ENCODE measurements at regions not wholly inside any gene's neighbourhood (a gene's known extent, or its start where the extent isn't known, plus 50 kb on each side); places are given as distances from the start of the nearest gene placed in this dataset.

- no peak overlapping the region for H2BK12ac ChIP-seq (ENCODE audit: insufficient read length, low read depth, low read length)
- no peak overlapping the region for H4K8ac ChIP-seq (replicated peaks; ENCODE audit: insufficient read length, low read depth, low read length)
- H2AFZ ChIP-seq (ENCODE audit: low read length): no peak overlapping the region
- Mint-ChIP-seq H3K27me3 (ENCODE audit: low read depth) (no peaks in the 10 kb centered on the region), H3K4me1 (no peaks in the 10 kb centered on the region), H3K9me3 (peaks cover 6% of the 10 kb centered on the region in 2 experiments), H3K36me3 (ENCODE audit: insufficient read depth in 1 of 3, low read depth in 3 of 3) (peaks cover 0 to 6% (median 2%) of the 10 kb centered on the region in 3 experiments; a peak in 3 of 7 replicates), H3K27ac (no peak overlapping the region), H3K4me3 (no peak overlapping the region)
- H3K79me2 ChIP-seq (ENCODE audit: insufficient read depth, low read length): no peaks in the 10 kb centered on the region
- no peak overlapping the region for H3K18ac ChIP-seq (ENCODE audit: insufficient read length, low read depth, low read length)
- no peak overlapping the region for H3T11ph ChIP-seq (ENCODE audit: low read length)
- H4K5ac ChIP-seq (ENCODE audit: insufficient read length, low read depth, low read length): no peak overlapping the region
- H4K91ac ChIP-seq (ENCODE audit: insufficient read length, low read depth, low read length): no peak overlapping the region
- no peak overlapping the region for H3K14ac ChIP-seq (ENCODE audit: insufficient read depth, low read length)
- no peaks in the 10 kb centered on the region for H3K79me1 ChIP-seq (ENCODE audit: insufficient read depth, low read depth, low read length, poor library complexity, severe bottlenecking)
- DNase-seq: no peak
- no peak overlapping the region for H3K4me2 ChIP-seq (ENCODE audit: insufficient read depth, insufficient read length, low read length)
- H3K4me1 ChIP-seq (ENCODE audit: insufficient read depth, low read length): no peaks in the 10 kb centered on the region
- no peaks in the 10 kb centered on the region for H3K9me3 ChIP-seq (ENCODE audit: control insufficient read depth, low read depth, low read length)
- no peak overlapping the region for H2BK120ac ChIP-seq (ENCODE audit: low read depth, low read length, poor library complexity, severe bottlenecking)
- H4K20me1 ChIP-seq (ENCODE audit: control insufficient read depth, insufficient read depth, insufficient read length): no peaks in the 10 kb centered on the region
- no peak overlapping the region for H3K4ac ChIP-seq (ENCODE audit: low read depth, low read length)
- H3K27ac ChIP-seq (ENCODE audit: insufficient read length, low read depth, low read length): no peak overlapping the region
- H2BK5ac ChIP-seq (ENCODE audit: insufficient read length, low read length): no peak overlapping the region
- H2AK5ac ChIP-seq (ENCODE audit: insufficient read length, low read length): no peak overlapping the region
- H3K27me3 ChIP-seq (ENCODE audit: insufficient read depth, low read length): no peaks in the 10 kb centered on the region
- no peak overlapping the region for H3K56ac ChIP-seq (ENCODE audit: insufficient read length, low read depth, low read length)
- H3K23me2 ChIP-seq (ENCODE audit: insufficient read length, low read depth, low read length, poor library complexity, severe bottlenecking): no peaks in the 10 kb centered on the region
- no peak overlapping the region for H3K23ac ChIP-seq (ENCODE audit: insufficient read length, low read depth, low read length)
- H2BK15ac ChIP-seq (ENCODE audit: low read depth, low read length): no peak overlapping the region
- no peak for TF ChIP-seq CTCF (conservative IDR thresholded peaks at IDR 0.05)
- no peak overlapping the region for H2BK20ac ChIP-seq (ENCODE audit: low read depth, low read length, poor library complexity, severe bottlenecking)
- H3K9ac ChIP-seq (ENCODE audit: extremely low read depth, insufficient read length, low read length): no peak overlapping the region
These were observed 91.4 kb upstream of the CDH19 start for GRCh38 chr18:66695281-66695680.
